Kasumi-1 (cell line): ENCODE measurements at regions not wholly inside any gene's neighbourhood (a gene's known extent, or its start where the extent isn't known, plus 50 kb on each side); places are given as distances from the start of the nearest gene placed in this dataset.
A peak's percentile ranks its signal among the peaks of the same experiment; 100 is the strongest.

Source experiments
- DNase-seq, 2 experiments: peaks; one replicate each; lab custom pipeline; 2025; lab: John Stamatoyannopoulos, UW

DNA sequence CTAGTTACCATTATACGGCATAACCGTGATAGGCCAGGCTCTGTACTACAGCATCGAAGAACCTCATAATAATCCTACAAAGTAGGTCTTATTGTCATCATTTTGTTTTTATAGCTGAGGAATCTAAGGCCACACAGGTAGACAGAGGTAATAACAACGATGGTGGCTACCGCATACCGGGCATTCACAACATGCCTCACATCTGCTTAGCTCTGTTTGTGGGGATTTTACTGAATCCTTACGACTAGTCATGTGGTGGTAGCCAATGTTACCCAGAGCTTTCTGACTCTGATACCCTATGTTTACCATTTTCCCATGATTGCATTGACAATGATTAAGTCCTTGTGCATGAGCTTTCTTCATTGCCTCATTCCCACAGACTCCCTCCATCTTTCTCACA lies 269.4 kb downstream of the TCF7L2 start:
- no peak for DNase-seq

DNA sequence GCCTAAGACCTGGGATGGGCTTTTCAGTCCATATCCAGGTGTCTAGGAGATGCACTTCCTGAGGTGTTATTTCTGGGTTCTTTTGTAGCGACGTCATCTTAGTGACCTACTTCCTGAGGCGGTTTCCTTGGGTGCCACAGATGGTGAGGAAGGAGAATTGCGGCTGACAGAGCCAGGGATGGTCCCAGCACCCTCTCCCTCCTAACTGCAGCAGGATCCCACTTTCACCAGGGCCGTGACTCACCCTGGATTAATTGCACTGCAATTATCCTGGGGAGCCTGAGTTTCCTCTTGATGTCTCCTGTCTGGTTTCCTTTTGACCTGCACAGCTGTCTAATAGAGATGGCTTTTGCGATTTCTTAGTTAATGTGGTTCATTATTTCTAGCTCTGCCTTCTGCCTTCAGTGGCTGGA lies 271.7 kb downstream of the TCF7L2 start:
- peak; percentile 13 to 19 for DNase-seq

DNA sequence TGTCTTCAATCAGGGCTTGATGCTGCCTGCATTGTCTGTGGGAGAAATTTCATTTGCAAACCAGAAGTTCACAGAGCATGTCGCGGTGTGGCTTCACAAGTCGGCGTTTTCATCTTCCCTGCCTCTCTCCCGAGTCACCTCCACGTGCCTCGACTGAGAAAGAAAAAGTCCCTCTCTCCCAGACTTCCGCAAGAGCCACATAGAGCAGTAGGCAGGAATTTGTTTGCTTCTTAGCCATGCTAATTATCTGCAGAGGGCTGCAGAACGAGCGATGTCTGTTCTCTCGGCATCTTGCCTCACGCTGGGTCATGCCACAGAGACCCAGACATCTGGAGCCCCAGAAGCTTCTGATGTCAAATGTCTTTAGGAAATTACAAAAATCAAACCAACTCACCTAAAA lies 272.2 kb downstream of the TCF7L2 start:
- no peak for DNase-seq

DNA sequence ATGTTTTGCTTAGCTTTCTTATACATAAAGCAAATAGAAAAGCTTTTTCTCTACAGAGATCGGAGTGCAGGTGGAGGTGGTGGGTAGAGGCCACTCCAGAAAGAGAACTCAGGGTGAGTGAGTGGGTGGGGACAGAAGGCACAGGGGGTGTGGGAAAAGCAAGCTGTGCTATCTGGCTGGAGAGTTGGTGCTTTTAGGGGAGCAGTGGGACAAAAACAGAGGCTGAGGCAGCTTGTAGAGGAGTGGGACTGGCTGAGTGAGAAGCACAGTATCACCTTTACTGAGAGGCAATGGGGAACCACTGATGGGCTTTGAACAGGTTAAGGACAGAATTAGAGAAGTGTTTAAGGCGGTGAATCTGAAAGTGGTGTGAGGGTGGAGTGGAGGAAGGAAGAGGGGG lies 275.3 kb downstream of the TCF7L2 start:
- DNase-seq, result no peak

DNA sequence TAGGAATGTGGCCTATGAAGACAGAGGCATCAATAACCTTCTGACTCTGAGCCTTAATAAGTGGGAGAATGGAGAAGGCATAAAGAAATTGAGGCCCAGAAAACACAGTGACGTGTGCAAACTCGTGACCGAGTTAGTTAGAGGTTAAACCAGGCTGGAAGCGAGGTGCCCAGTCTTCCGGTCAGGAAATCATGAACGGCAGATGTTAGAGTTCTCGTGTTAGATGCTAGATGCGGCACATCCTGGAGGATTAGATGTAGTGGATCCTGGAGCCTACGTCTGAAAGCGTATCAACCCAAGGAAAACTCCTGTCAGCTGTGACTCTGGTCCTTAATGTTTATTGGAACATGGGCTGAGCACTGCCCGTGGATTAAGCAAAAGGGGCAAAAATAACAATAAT lies 275.9 kb downstream of the TCF7L2 start:
- DNase-seq, result no peak

DNA sequence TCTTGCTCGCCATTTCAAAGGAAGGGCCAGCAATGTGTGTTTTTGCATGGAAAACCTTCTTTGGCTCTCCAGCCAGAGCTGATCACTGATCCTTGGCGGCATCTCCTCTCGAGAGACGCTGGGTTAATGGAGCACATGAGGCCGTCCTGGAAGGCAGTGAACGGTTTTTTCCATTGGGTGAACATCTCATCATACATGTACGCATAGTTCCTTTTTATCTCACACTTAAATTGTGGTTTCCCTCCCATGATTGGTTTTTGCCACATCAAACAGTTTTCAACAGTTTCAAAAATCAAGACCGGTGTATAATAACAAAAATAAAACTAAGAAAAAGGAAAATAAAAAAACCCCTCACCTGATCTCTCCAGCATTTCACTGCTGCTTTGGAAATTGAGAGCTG lies 276.4 kb downstream of the TCF7L2 start:
- DNase-seq, result no peak

DNA sequence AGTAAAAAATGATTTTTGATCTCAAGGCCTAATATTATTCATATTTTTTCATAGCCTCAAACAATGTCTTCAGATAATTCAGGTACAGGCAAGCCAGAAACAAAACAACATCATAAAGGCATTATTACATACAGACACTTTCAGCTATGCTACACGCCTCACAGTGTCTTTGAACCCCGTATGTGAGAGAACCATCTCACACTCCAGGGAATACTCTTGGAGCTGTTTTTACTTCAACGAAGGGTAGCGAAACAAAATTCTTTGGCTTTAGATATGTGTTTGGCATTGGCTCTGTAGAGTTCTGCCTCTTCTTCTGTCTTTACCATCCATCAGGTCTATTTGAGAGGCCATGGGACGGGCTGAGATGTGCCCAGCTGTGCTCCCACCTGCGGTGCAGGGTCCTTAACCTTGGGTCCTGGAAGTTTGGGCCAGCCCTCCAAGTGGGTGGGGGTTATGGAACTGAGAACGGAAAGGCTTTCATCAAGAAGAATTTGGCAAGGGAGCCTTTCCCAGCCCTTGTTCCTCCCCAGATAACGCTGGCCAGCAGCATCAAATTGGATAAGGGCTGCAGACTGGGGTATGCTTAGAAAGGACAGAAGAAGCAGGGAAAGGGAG lies 276.9 kb downstream of the TCF7L2 start:
- no peak for DNase-seq

DNA sequence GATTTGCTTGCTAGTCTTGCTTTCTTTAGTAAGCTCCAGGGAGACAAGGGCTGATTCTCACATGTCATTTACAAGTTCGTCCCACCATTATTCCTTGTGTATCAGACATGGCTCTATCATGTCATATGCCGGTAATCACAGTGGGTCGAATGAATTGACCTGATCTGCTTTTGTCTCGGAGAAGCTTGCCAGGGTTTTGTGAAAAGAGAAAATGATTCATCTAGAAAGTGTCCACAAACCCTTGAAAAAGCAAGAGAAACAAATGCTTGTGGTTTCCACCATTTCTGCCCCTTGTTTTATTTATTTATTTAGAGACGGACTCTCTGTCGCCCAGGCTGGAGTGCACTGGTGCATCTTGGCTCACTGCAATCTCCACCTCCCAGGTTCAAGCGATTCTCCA lies 278.5 kb downstream of the TCF7L2 start:
- DNase-seq, result no peak

DNA sequence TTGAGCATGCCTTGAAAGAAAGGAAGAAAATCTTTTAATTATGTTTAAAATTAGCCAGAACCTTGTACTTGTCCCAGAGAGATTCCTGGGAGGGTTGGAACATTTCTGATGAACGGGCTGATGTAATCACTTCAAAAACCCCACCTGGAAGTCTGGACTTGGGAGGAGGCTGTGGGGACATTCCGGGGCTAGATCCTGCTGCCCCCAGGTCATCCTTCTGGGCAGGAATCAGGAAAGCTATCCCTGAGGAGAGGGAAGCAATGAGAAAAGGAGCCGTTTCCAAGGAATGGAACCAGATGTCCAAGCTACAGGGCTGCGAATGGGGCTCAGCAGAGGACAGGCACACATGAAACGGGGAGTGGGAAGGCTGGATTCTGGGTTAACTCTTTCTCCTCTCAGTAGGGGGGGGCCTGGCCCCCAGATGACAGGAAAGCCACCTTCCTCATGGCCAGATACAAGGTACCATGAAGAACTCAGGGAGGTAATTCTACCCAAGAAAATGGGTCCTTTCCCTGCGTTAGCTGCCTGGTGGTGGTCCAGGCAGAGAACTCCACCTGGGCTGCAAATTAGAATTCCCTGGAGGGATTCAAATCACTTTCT lies 280.1 kb downstream of the TCF7L2 start:
- DNase-seq, result no peak

DNA sequence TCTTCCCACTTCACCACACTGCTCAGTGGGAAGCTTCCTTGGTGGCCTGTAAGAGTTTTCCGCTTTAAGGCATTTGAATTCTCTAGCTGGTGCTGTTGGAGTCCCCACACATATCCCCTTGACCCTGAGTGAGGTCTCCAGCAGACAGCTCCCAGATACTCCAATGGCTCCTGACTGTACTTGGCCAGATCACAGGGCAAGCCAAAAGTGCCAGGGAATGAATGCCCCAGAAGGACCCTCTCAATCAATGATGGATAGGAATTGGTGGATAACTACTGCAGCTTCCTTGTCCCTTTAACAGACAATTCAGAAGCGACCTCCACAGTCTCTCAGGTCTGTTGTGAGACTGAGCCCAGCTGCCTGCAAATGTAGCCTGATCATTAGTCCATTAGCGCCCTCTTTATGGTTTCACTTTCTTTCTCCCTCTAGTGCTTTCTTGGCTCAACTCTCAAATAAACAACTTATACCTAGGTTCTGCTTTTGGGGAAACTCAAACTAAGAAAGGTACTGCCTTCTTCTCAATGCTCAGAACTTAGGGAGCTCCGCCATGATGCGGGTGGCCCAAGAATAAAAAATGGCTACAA lies 283.0 kb downstream of the TCF7L2 start:
- peak; percentile 38 to 61 for DNase-seq

DNA sequence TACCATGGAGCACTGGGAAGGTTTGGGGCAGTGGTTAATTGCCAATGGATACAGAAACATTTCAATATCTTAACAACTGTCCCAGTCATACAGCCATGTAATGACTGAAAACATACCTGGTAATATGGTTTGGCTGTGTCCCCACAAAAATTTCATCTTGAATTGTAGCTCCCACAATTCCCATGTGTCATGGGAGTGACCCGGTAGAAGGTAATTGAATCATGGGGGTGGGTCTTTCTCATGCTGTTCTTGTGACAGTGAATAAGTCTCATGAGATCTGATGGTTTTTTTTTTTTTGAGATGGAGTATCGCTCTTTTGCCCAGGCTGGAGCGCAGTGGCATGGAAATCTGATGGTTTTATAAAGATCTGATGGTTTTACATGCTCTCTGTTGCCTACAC lies 284.4 kb downstream of the TCF7L2 start:
- DNase-seq, result no peak

DNA sequence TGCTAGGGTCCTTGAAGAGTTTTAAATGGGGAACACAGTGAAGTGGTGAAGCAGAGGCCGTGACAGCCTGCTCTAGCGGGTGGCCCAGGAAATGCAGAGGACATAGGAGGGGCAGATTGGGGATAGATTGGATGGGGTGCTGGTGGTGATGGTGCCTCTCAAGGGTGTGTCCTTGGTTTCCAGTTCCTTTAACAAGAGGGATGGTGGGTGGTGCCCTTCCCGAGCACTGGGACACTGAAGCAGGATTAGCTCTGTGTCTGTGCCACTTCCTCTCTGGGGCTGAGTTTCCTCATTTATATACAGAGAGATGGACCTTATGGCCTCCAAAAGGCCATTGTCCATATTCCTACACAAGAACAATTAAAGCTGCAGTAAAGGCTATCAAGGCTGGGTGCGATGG lies 285.5 kb downstream of the TCF7L2 start:
- DNase-seq, result no peak

DNA sequence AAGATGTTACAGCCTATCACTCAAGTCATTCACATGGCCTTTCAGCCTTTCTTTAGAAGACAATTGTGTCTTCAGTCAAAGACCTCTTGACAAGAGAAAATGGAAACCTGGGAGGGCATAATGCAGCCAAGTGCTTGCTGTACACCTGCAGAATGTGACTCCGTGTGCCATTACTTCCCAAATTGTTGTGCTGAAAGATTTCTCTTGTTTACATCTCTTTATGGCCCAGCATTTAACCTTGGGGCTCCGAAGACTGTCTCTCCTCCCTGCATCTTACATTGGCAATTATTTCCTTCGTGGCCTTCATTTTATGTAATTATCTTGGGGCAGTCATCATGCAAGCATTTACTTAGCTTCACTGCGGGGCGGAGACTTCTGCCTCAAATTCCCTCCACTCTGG lies 287.0 kb downstream of the TCF7L2 start:
- DNase-seq, result no peak

DNA sequence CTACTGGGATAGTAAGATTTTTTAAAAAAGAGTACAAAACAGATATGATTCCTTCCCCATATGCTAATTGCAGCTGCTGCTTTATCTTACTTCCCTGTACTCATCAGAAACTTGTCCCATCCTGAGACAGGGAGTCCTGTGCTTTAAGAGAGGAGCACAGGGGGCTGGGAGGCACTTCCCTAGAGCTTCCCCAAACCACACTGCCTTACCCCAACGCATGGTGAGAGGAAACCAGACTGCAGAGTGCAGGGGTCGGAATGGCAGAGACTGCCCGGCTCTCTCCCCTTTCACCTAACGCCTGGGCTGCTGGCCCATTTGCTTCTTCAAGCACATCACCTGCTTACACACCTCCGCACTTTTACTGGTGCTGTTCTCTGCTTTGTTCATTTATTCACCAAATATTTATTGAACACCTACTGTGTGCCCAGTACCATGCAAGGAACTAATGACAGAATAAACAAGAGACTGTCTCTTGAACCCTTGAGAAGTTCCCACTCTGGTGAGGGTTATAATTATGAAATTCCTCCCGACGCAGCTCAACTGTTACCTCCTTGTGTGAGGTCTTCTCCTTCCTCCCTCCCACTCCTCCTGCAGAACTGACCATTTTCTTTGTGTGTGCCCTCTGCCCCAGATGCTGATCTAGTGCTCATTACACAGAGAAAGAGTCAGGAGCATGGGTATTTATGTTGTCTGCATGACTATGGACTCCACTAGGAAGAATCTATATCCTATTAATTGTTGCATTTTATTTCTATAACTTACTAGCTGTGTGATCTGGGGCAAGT lies 289.7 kb downstream of the TCF7L2 start:
- DNase-seq, result peak; percentile 86 to 87

DNA sequence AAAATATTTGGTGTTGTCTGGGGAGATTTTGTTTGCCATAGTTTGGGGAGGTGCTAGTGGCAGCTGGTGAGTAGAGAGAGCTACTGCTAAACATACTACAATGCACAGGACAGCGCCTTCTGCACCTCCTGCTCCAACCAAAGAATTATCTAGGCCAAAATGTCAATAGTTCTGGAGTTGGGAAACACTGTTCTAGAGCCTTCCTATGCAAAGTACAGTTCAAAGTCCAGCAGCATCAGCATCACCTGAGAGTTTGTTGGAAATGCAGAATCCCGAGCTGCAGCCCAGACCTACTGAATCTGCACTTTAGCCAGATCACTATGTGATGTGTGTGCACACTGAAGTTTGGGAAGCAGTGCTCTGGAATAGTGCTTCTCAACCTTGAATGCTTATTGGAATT lies 290.7 kb downstream of the TCF7L2 start:
- DNase-seq, result no peak

DNA sequence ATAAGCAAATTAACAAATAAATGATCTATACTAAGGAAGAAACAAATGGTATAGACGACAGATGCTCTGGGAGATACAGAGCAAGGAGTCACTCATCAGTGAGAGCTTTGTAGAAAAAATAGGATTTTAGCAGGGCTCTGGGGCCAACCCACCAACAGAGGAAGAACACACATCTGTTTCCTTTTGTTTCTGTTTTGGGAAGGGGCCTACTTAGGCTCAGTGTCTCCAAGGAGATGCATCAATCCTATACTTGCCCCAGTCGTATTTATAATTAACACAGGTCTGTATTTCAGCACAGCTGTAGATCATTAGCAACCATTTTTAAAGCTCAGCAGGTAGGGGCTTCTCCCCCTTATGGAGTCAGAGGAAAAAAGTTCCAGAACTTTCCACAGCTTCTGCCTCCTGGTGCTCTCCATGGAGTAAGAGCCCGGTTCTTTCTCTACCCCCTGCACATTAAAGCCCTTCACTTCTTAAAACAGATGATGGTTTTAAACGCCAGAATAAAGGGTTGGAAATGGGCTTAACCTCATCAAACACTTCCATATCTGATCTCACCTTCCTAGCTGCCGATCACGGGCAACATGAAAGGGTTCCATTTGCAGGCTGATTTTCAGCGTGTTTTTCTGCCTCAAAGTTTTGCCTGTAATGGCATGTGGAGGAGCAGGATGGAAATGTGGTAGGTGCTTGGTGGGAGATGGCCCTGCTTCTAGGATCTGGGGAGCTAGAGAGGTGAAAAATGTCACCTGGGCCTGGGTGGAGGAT lies 291.7 kb downstream of the TCF7L2 start:
- peak; percentile 92 to 95 for DNase-seq

DNA sequence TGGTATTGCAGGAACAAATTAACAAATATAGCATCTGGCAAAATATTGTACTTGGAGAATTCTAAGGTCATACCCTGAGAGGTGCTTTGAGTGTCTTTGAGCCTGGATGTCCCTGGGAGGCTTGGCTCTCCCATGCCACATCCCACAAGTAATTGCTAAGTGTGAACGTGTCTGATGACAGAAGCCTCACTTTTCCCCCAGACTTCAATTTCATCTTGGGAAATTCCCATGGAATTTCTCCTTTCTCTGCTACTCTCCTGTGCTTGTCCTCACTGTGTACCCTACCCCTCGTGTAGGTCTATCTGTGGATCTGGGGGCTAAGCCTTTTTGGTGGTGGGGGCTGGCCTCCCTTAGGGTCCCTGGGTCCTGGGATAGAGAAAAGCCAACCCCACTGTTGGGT lies 293.3 kb downstream of the TCF7L2 start:
- no peak for DNase-seq

DNA sequence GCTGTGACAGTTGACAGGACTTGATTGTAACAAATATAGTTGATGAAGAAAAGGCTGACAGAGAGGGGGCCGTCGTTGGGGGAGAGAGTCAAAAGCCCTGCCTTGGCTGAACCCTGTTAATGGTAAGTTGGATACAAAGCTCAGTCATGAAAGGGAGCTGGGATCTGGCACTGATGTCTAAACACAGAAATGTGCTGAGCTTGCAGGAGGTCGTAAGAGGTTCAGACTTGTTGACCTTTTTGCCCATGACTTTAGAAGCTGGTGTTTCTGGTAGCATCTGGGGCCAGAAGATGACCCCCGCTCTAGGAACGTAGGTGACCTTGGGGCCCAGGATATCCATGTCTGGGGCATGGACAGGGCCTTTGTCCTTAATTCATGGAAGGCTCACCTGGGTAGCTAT lies 294.7 kb downstream of the TCF7L2 start:
- no peak for DNase-seq

DNA sequence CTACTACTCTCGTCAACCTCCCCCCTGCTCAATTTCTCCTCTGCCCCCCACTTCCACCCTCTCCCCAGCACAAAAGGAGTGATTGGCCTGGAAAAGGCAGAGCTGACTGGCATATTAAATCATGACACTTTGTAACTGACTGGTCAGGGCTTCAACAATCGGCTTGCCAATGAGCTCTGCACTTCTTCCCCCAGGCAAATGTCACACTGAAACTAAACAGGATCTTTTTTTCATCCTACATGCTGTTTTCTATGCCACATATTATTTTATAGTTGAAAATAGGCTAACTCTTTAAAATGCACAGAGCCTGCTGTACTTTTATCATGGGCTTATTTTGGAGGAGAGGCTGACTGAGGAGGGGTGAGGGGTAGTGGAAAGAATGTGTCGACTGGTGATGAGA lies 295.2 kb downstream of the TCF7L2 start:
- DNase-seq, result no peak

DNA sequence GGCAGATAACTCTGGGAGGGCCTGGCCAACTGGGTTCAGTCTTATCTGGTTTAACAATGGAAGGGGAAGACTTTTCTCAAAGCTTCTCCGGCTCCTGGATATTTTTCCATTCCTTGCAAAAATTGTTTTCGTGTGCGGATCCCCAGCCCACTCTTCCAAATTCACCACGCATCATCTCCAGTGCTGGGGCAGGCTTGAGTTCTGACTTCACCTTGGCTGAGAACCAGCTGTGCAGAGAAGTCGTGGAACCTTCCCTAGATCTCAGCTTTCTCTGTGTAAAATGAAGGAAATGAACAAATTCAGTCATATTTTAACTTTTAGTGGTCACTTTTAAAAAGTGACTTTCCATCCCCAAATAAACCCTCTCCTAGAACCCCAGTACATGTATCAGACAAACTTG lies 297.0 kb downstream of the TCF7L2 start:
- DNase-seq, result no peak

DNA sequence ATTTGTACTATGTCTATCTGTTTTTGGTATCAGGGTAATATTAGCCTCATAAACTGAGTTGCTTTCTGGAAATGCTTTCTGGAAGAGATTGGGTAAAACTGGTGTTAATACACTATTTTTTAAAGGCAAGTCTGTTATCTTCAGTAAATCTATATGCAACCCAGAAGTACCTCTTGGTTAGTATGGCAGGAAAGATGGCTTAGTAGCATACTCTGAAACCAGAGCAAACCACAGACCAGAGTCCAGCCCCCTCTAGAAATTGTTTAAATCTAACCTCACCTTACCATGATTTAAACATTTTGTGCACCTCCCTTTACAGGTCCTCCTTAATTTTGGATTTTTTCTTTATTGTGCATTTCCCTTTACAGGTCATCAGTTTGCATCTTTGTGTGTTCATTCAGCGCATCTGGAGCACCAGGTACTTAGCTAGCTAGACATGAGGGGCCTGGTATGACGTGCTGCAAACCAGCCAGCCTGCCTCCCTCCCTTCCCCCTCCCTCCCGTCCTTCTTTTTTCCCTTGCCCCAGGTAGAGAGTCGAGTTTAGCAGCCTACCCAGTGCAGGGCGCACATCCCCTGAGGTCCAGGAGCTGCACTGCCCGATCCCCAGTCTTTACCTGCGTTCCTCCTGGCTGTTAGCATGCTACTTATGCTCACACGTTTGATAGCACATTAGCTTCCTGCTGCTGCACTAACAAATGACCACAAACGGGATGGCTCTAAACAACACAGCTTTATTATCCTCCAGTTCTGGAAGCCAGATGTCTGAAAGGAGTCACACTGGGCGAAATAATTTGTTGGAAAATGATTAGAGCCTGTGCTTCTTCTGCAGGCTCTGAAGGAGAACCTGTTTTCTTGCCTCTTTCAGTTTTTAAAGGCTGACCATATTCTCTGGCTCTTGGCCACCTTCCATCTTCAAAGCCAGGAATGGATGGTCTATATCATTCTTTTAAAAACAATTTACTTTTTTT lies 299.9 kb upstream of the HABP2 start:
- DNase-seq, result no peak
